Panc1 (cell line): ENCODE measurements at regions not wholly inside any gene's neighbourhood (a gene's known extent, or its start where the extent isn't known, plus 50 kb on each side); places are given as distances from the start of the nearest gene placed in this dataset.

ENCODE experiments used
- CTCF ChIP-seq: fragments of 450-650 bp; IDR thresholded peaks from 2 replicates; pipeline ENCODE4 v1.5.1; 2017; ENCODE audit warnings: mild to moderate bottlenecking
- POLR2AphosphoS5 ChIP-seq: IDR thresholded peaks from 2 replicates; pipeline ENCODE4 v1.6.1; 2012; ENCODE audit warnings: mild to moderate bottlenecking, low read depth, low read length, moderate library complexity
- SIN3A ChIP-seq: IDR thresholded peaks from 2 replicates; pipeline ENCODE4 v1.6.1; 2012; ENCODE audit warnings: low read depth, mild to moderate bottlenecking, low read length, moderate library complexity, borderline replicate concordance; ENCODE audit not compliant: insufficient read depth
- TF ChIP-seq, protein P1 (sequence below), 2 experiments: IDR thresholded peaks; 2 replicates each; pipeline ENCODE4 v1.6.1; 2011 to 2012; ENCODE audit warnings: low read depth in 2 of 2, control low read depth in 1 of 2, low read length in 1 of 2, mild to moderate bottlenecking in 1 of 2, moderate library complexity in 1 of 2; ENCODE audit not compliant: insufficient read depth in 1 of 2

DNA sequence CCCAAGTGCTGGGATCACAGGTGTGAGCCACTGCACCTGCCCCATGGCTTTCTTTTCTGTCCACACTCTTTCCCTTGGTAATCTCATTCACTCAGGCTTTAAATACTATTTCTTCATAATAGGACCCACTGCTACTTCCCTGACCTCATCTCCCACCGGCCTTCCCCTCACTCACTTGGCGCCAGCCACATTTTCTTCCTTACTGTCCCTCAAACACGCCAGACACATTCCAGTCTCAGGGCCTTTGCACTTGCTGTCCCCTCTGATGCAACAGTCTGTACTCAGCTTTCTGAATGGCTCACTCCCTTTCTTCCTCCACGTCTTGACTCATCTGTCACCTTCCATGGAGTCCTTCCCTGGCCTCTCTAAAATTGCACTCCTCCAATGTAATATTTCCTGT, 111.1 kb upstream of the MVB12B start:
- TF ChIP-seq CTCF (no peak), POLR2AphosphoS5 (no peak), SIN3A (no peak)
- TF ChIP-seq, protein P1, sequence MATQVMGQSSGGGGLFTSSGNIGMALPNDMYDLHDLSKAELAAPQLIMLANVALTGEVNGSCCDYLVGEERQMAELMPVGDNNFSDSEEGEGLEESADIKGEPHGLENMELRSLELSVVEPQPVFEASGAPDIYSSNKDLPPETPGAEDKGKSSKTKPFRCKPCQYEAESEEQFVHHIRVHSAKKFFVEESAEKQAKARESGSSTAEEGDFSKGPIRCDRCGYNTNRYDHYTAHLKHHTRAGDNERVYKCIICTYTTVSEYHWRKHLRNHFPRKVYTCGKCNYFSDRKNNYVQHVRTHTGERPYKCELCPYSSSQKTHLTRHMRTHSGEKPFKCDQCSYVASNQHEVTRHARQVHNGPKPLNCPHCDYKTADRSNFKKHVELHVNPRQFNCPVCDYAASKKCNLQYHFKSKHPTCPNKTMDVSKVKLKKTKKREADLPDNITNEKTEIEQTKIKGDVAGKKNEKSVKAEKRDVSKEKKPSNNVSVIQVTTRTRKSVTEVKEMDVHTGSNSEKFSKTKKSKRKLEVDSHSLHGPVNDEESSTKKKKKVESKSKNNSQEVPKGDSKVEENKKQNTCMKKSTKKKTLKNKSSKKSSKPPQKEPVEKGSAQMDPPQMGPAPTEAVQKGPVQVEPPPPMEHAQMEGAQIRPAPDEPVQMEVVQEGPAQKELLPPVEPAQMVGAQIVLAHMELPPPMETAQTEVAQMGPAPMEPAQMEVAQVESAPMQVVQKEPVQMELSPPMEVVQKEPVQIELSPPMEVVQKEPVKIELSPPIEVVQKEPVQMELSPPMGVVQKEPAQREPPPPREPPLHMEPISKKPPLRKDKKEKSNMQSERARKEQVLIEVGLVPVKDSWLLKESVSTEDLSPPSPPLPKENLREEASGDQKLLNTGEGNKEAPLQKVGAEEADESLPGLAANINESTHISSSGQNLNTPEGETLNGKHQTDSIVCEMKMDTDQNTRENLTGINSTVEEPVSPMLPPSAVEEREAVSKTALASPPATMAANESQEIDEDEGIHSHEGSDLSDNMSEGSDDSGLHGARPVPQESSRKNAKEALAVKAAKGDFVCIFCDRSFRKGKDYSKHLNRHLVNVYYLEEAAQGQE (IDR thresholded peaks at IDR 0.05; ENCODE audit: insufficient read depth in 1 of 2, low read depth in 2 of 2, low read length in 1 of 2) = no peak
